K562 (cell line): ENCODE measurements at regions not wholly inside any gene's neighbourhood (a gene's known extent, or its start where the extent isn't known, plus 50 kb on each side); places are given as distances from the start of the nearest gene placed in this dataset.

Source experiments
- ATAC-seq: fragments of 200-7000 bp; cut with Tn5 transposase; 3 replicates; pipeline ENCODE4 v1.9.1; 2020; ENCODE audit warnings: moderate library complexity
- BruUV-seq: library from RNA; stranded (reverse); fragments of 400-500 nt; replicated peaks from 2 replicates; lab custom pipeline; 2021; lab: Mats Ljungman, UMichigan
- CTCF ChIA-PET: fragments of 300-600 bp; formaldehyde crosslinking; extraction: SDS; loops from one replicate; lab custom pipeline; 2021; ENCODE audit warnings: low intra/inter-chr PET ratio; lab: Yijun Ruan, JAX
- POLR2A ChIA-PET: fragments of 300-600, 350-650 bp; sonication (Branson Sonifier 250); formaldehyde crosslinking; extraction: SDS; loops from one replicate; lab custom pipeline; 2021; ENCODE audit warnings: antibody characterized with exemption, inconsistent platforms; lab: Yijun Ruan, JAX
- DNase-seq, 4 experiments: peaks; one replicate each; pipeline versions ENCODE4 v3.0.0 to v3.0.0-alpha.2; 2011 to 2018; ENCODE audit warnings: low spot score in 3 of 4, mixed read lengths in 3 of 4; ENCODE audit errors: extremely low read depth in 1 of 4
- FAIRE-seq: peaks from 2 replicates; lab custom pipeline; 2011; peaks lifted over from hg19 to GRCh38; lab: Jason Lieb, UNC
- H2AFZ ChIP-seq: 2 replicates; pipeline ENCODE4 v1.6.0; 2011; ENCODE audit warnings: low read depth, low read length, control low read depth, inconsistent platforms
- H3K27ac ChIP-seq: fragments of 200-600 bp; 3 replicates; pipeline ENCODE4 v1.8.0; 2011; ENCODE audit warnings: low read depth, mild to moderate bottlenecking, control low read depth, inconsistent platforms, low read length, moderate library complexity, mixed read lengths; ENCODE audit errors: extremely low read depth
- H3K27me3 ChIP-seq, 2 experiments: fragments of 300-600 bp in 1 of 2; 2 replicates in 1 of 2; 3 replicates in 1 of 2; pipeline versions ENCODE4 v1.6.0 to v1.8.0; 2011; ENCODE audit warnings: inconsistent platforms in 2 of 2, low read length in 2 of 2, mild to moderate bottlenecking in 1 of 2, mixed read lengths in 1 of 2, moderate library complexity in 1 of 2; ENCODE audit not compliant: control insufficient read depth in 2 of 2, insufficient read depth in 2 of 2
- H3K36me3 ChIP-seq: fragments of 300-600 bp; 3 replicates; pipeline ENCODE4 v1.8.0; 2011; ENCODE audit warnings: mild to moderate bottlenecking, low read length, inconsistent platforms; ENCODE audit not compliant: control insufficient read depth, insufficient read depth
- H3K4me1 ChIP-seq, 2 experiments: fragments of 200-600 bp in 1 of 2; replicated peaks in 1 of 2; 2 replicates in 1 of 2; 3 replicates in 1 of 2; pipeline versions ENCODE4 v1.5.1 to v1.8.0; 2011; ENCODE audit warnings: inconsistent platforms in 2 of 2, low read length in 2 of 2, mild to moderate bottlenecking in 1 of 2, mixed read lengths in 1 of 2, moderate library complexity in 1 of 2; ENCODE audit not compliant: control insufficient read depth in 2 of 2, insufficient read depth in 2 of 2
- H3K4me2 ChIP-seq: 2 replicates; pipeline ENCODE4 v1.6.1; 2011; ENCODE audit warnings: low read length, control low read depth, inconsistent platforms, mixed read lengths; ENCODE audit not compliant: insufficient read depth
- H3K4me3 ChIP-seq: fragments of 200-600 bp; sonication (generic), shearing (Covaris generic); 2 replicates; pipeline ENCODE4 v1.5.1; 2016; ENCODE audit warnings: control low read depth, inconsistent platforms
- H3K79me2 ChIP-seq: fragments of 200-600 bp; 3 replicates; pipeline ENCODE4 v1.8.0; 2011; ENCODE audit warnings: low read length, inconsistent platforms; ENCODE audit not compliant: control insufficient read depth, insufficient read depth
- H3K9ac ChIP-seq, 2 experiments: 2 replicates each; pipeline versions ENCODE4 v1.6.0 to v1.6.1; 2011; ENCODE audit warnings: low read depth in 2 of 2, low read length in 2 of 2, control low read depth in 1 of 2, inconsistent platforms in 1 of 2, mild to moderate bottlenecking in 1 of 2, mixed read lengths in 1 of 2; ENCODE audit not compliant: insufficient read depth in 1 of 2
- H3K9me1 ChIP-seq: one replicate; pipeline ENCODE4 v1.6.0; 2011; ENCODE audit warnings: inconsistent platforms, mild to moderate bottlenecking, low read length, moderate library complexity; ENCODE audit not compliant: control insufficient read depth, insufficient read depth
- H3K9me3 ChIP-seq: replicated peaks from 2 replicates; pipeline ENCODE4 v1.5.1; 2011; ENCODE audit warnings: low read depth, low read length, inconsistent platforms; ENCODE audit not compliant: control insufficient read depth, insufficient read depth
- H4K20me1 ChIP-seq: replicated peaks from 2 replicates; pipeline ENCODE4 v1.6.1; 2011; ENCODE audit warnings: low read length, inconsistent platforms, mixed read lengths; ENCODE audit not compliant: control insufficient read depth, insufficient read depth
- ESRRB ChIP-seq: fragments of 250-450 bp; sonication (Bioruptor Pico); IDR thresholded peaks from 2 replicates; pipeline ENCODE4 v1.5.0; 2020; ENCODE audit warnings: mild to moderate bottlenecking, moderate library complexity, borderline replicate concordance
- GTF3C2 ChIP-seq: IDR thresholded peaks from 3 replicates; pipeline ENCODE4 v1.6.1; 2011; ENCODE audit warnings: borderline replicate concordance, mild to moderate bottlenecking, moderate library complexity; ENCODE audit not compliant: insufficient read length; ENCODE audit errors: extremely low read depth
- HBP1 ChIP-seq: fragments of 450-650 bp; formaldehyde crosslinking; IDR thresholded peaks from 2 replicates; pipeline ENCODE4 v1.4.0; 2022; ENCODE audit warnings: missing genetic modification characterization
- ID3 ChIP-seq, 2 experiments: fragments of 250-450 bp in 1 of 2; fragments of 450-650 bp in 1 of 2; sonication (Bioruptor Pico) in 1 of 2; IDR thresholded peaks; 2 replicates each; pipeline versions ENCODE4 v1.6.1 to v1.8.0; 2016 to 2021; ENCODE audit warnings: mild to moderate bottlenecking in 2 of 2, moderate library complexity in 2 of 2, missing compliant biosample characterization in 1 of 2, missing genetic modification characterization in 1 of 2
- ILK ChIP-seq: fragments of 450-650 bp; IDR thresholded peaks from 2 replicates; pipeline ENCODE4 v1.6.1; 2016; ENCODE audit warnings: missing genetic modification characterization, low read depth, mild to moderate bottlenecking, missing compliant biosample characterization, moderate library complexity, borderline replicate concordance
- LCOR ChIP-seq: sonication (generic); formaldehyde crosslinking; IDR thresholded peaks from 2 replicates; pipeline ENCODE4 v1.8.0; 2022; ENCODE audit warnings: mild to moderate bottlenecking, missing genetic modification reagents
- MAZ ChIP-seq, 2 experiments: fragments of 450-650 bp in 1 of 2; sonication (generic) in 1 of 2; formaldehyde crosslinking; IDR thresholded peaks in 1 of 2; conservative IDR thresholded peaks in 1 of 2; 2 replicates each; pipeline versions ENCODE4 v1.4.0 to v1.5.0; 2020; ENCODE audit warnings: mild to moderate bottlenecking in 1 of 2, missing genetic modification reagents in 1 of 2
- POLR2A ChIP-seq: fragments of 450-650 bp; conservative IDR thresholded peaks from 2 replicates; pipeline ENCODE4 v1.6.1; 2016
- RCOR1 ChIP-seq, 2 experiments: IDR thresholded peaks; 2 replicates each; pipeline ENCODE4 v1.6.1; 2012; ENCODE audit warnings: low read depth in 2 of 2, low read length in 2 of 2, borderline replicate concordance in 1 of 2, improper control_type of control experiment in 1 of 2
- RUNX1 ChIP-seq: sonication (generic); IDR thresholded peaks from 2 replicates; pipeline ENCODE4 v1.6.1; 2016; ENCODE audit warnings: antibody characterized with exemption, low read depth
- SAFB2 ChIP-seq: fragments of 200-400 bp; formaldehyde crosslinking; IDR thresholded peaks from 2 replicates; pipeline ENCODE4 v1.6.1; 2018; ENCODE audit warnings: borderline replicate concordance, low read length, low read depth, moderate library complexity; ENCODE audit not compliant: severe bottlenecking
- SIRT6 ChIP-seq: IDR thresholded peaks from one replicate; pipeline ENCODE4 v1.6.1; 2012; ENCODE audit warnings: low read depth, mild to moderate bottlenecking, control low read depth, inconsistent platforms, low read length, moderate library complexity
- SRSF3 ChIP-seq: fragments of 200-400 bp; formaldehyde crosslinking; IDR thresholded peaks from 2 replicates; pipeline ENCODE4 v1.6.1; 2016; ENCODE audit warnings: mild to moderate bottlenecking, low read length, moderate library complexity; ENCODE audit not compliant: insufficient read depth
- ZNF197 ChIP-seq: fragments of 200-800 bp; sonication (Bioruptor generic); IDR thresholded peaks from 2 replicates; pipeline ENCODE4 v1.6.1; 2016; ENCODE audit warnings: low read depth, missing genetic modification characterization, missing compliant biosample characterization
- ZNF212 ChIP-seq: fragments of 450-650 bp; formaldehyde crosslinking; IDR thresholded peaks from 2 replicates; pipeline ENCODE4 v1.4.0; 2020; ENCODE audit warnings: mild to moderate bottlenecking
- WGBS: fragments of 100-300 bp; shearing (Covaris generic); methylation state at CpG from one replicate; pipeline ENCODE4 v1.1.6; 2016; ENCODE audit warnings: low coverage, mixed read lengths; ENCODE audit not compliant: insufficient coverage; ENCODE audit errors: missing lambda C conversion rate; 5-methylcytosine and 5-hydroxymethylcytosine counted together
- in situ Hi-C: fragments of 300-500 bp; cut with MboI; formaldehyde crosslinking; loops from 4 replicates; pipeline ENCODE4 v1.15.0; 2018; ENCODE audit warnings: inconsistent platforms, mixed read lengths
- intact Hi-C: fragments of 100-400 bp; cut with micrococcal nuclease; formaldehyde crosslinking; loops from 2 replicates; pipeline ENCODE4 v1.14.2; 2022

- TF ChIP-seq GTF3C2, result no peak
- TF ChIP-seq POLR2A, result no peak
- TF ChIP-seq RCOR1 (IDR thresholded peaks at IDR 0.05; ENCODE audit: borderline replicate concordance in 1 of 2, low read depth in 2 of 2, low read length in 2 of 2), result no peak
- TF ChIP-seq, all 486 proteins: peak for 0
Observed at GRCh38 chr5:30594331-30594730, 599.2 kb upstream of the CDH6 start (continued).

- in situ Hi-C loops, result no loop called here
- FAIRE-seq (no peak), DNase-seq (no peak), ATAC-seq (no peak)
- 0% methylated on average over 3 of the region's 3 CpGs for WGBS
- intact Hi-C loops, result no loop called here
- Histone ChIP-seq H3K36me3 (no peaks in the 10 kb centered on the region), H2AFZ (no peak overlapping the region), H3K79me2 (no peaks in the 10 kb centered on the region), H3K4me3 (no peak overlapping the region), H3K27ac (no peak overlapping the region), H3K4me2 (no peak overlapping the region), H3K9me1 (no peaks in the 10 kb centered on the region), H3K9ac (no peak overlapping the region), H3K9me3 (no peaks in the 10 kb centered on the region), H3K27me3 (no peaks in the 10 kb centered on the region), H3K4me1 (no peaks in the 10 kb centered on the region), H4K20me1 (no peaks in the 10 kb centered on the region)
- CTCF ChIA-PET, result interaction anchor here (0.6 kb wide), 1 partner anchor 378 kb away, joined by 3 read pairs; no protein-coding TSS in a partner anchor
- POLR2A ChIA-PET, result no interaction called here
- no TSS peak for BruUV-seq
- TF ChIP-seq SIRT6 (no peak), ZNF212 (no peak), SRSF3 (no peak), MAZ (CRISPR knock-in tag; conservative IDR thresholded peaks at IDR 0.05 in 1 of 2, IDR thresholded peaks at IDR 0.05 in 1 of 2) (no peak), HBP1 (no peak), RUNX1 (no peak), ZNF197 (CRISPR knock-in tag) (no peak), LCOR (CRISPR knock-in tag) (no peak), ID3 (CRISPR knock-in tag; IDR thresholded peaks at IDR 0.05) (no peak), ID3 (tag; IDR thresholded peaks at IDR 0.05) (no peak), SAFB2 (no peak), ESRRB (CRISPR knock-in tag) (no peak), ILK (no peak)
Observed at GRCh38 chr5:30592833-30593232, 600.7 kb upstream of the CDH6 start.
